Keratinocyte (primary cell): ENCODE measurements at regions not wholly inside any gene's neighbourhood (a gene's known extent, or its start where the extent isn't known, plus 50 kb on each side); places are given as distances from the start of the nearest gene placed in this dataset.

Experiments used
- CTCF ChIP-seq, 3 experiments: IDR thresholded peaks in 1 of 3; conservative IDR thresholded peaks in 1 of 3; optimal IDR thresholded peaks in 1 of 3; 2 replicates in 2 of 3; 3 replicates in 1 of 3; pipeline versions ENCODE3 to v1.5.1; 2011; ENCODE audit warnings: low read length in 3 of 3, mild to moderate bottlenecking in 3 of 3, moderate library complexity in 2 of 3, control low read depth in 1 of 3, inconsistent platforms in 1 of 3; ENCODE audit not compliant: insufficient read depth in 2 of 3; ENCODE audit errors: extremely low read depth in 1 of 3
- EZH2 ChIP-seq: IDR thresholded peaks from one replicate; pipeline ENCODE4 v1.6.1; 2012; ENCODE audit warnings: inconsistent platforms, mild to moderate bottlenecking, low read length, moderate library complexity

- TF ChIP-seq CTCF (optimal IDR thresholded peaks at IDR 0.05 in 1 of 3, IDR thresholded peaks at IDR 0.05 in 1 of 3, conservative IDR thresholded peaks at IDR 0.05 in 1 of 3; ENCODE audit: extremely low read depth in 1 of 3, insufficient read depth in 2 of 3, low read length in 3 of 3) (no peak), EZH2 (no peak)
Observed at GRCh38 chr11:70525466-70525865, 127.1 kb downstream of the CTTN start.
